ENCODE measurements at regions not wholly inside any gene's neighbourhood (a gene's known extent, or its start where the extent isn't known, plus 50 kb on each side); places are given as distances from the start of the nearest gene placed in this dataset.

DNA sequence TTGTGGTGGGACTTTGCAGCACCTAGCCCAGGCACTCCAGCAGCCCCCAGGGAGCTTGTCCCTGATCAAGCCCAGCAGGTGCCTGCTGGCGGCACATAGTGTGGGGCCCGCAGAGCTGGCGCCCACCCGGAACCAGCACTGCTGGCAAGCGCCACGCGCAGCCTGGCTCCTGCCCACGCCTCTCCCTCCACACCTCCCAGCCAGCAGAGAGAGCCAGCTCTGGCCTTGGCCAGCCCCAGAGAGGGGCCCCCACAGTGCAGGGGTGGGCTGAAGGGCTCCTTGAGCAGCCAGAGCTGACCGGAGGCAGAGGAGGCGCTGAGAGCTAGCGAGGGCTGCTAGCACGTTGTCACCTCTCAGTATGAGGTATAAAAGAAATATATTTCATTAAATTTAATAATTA, 716.5 kb upstream of the MAP3K7 start:
- no peak for DNase-seq (ENCODE audit: low spot score)

DNA sequence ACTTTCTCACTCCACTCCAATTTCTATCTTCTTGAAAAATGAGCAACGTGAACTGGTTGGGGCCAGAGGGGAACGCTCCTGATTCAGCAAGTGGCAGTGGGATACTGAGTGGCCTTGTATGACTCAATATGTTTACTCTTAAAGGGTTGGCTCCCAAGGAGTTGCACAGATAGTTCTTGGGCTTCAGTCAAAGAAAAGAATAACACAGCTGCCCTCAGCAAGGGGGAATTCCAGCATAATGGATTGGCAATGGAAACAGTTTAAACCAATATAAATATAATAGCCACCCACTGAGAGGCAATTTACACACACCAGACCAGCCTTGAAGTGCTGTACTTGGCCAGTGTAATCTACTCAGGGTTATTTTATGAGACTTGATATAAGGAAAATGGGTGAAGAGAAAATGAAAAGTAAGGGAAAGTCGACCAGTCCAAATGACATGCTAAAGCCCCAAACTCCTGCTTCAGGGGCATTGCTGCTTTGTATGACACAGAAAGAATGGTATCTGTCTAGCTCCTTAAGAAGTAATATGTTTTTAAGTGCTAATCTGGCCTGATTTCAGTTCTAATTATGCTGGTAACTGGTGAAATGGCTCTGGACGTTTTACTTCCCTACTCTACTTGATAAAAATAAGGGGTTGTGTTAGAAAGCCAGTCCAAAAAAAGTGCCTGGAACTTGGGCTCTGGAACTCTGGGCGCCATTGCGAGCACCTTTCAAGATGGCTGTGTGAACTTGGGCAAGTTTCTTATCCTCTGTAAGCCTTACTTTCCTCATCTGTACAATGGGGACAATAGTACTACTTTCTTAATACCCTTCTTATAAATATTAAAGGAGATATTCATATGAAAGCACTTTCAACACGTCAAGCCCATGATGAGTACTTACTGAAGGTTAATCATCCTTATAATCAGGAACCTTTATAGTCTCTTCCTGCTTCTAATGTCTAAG, 712.9 kb upstream of the MAP3K7 start:
- no peak for DNase-seq (ENCODE audit: low spot score)

DNA sequence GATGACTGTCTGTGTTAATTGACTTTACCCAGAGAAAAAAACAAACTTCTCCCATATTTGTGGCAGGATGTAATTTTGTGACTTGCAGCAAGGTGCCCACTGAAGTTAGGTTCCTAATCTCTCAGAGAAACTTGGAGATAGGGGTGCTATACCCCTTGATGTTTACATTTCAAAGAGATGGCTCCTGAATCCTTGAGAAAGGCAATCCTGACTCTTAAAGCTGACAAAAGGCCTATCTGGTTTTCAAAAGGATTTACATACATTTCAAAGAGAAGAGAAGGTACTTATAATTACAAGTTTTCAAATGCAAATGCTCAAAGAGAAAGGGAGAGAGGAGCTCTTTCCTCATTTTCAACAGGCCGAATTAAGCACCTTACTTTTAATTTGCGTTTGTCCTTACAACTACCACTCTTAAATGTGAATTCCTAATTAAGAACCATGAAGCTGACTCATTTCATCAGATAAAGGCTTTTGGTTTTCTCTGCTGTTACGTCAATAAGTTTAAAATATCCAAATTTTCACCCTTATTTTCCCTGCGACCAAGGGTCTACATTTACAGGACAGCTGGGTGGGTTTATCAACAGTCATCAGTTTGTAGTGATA, 711.8 kb upstream of the MAP3K7 start:
- no peak for DNase-seq (ENCODE audit: low spot score)

DNA sequence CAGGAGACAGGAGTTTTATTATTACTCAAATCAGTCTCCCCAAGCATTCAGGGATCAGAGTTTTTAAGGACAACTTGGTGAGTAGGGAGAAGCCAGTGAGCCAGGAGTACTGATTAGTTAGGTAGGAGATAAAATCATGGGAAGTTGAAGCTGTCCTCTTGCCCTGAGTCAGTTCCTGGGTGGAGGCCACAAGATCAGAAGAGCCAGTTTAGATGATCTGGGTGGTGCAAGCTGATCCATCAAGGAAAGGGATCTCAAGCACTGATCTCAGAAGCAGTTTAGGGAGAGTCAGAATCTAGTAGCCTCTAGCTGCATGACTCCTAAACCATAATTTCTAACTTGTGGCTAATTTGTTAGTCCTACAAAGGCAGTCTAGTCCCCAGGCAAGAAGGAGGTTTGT, 706.5 kb upstream of the MAP3K7 start:
- no peak for DNase-seq (ENCODE audit: low spot score)

DNA sequence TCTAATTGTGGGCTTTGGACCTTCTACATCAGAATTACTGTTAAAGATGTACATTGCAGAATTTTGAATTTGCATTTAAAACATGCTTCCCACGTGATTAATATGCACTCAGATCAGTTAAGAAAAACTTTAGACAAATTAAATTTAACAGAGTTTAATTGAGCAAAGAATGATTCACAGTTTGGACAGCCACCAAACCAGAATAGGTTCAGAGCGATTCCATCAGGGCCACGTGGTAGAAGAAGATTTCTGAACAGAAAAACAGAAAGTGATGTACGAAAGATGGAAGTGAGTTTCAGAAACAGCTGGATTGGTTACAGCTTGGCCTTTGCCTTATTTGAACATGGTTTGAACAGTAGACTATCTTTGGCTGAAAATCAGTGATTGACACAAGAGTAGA, 704.2 kb upstream of the MAP3K7 start:
- DNase-seq (ENCODE audit: low spot score), result no peak

DNA sequence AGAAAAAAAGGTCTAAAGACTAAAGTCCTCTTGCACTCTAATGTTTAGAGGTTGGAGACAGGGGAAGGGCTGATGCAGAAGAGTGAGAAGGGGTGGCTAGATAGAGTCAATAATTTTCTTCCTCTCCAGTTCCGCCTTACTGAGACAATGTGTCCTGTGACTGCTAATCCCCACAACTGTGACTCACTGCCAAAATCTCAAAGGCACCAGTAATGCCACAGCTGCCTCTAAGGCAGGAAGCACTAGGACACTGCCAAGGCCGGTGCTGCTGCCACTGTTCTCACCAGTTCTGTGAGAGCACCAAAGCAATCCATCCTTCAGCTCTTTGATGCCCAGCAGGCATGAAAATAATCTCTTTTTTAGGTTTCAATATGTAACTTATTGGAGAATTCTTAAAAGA, 701.9 kb upstream of the MAP3K7 start:
- DNase-seq (ENCODE audit: low spot score), result no peak

DNA sequence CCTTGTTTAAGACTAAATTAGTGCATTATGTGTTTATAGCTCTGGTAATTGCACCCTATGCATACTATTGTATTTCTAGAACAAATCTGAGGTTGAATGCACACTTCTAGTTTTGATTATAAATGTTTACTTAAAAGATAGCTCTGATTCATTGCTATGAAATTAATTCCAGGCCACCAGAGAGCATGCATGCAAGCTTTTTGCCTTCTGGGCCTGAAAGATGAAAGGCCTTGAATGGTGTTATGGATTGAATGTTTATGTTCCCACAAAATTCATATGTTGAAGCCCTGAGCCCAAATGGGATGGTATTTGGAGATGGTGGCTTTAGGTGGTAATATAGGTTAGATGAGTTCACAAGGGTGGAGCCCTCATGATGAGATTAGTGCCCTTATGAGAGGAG, 695.0 kb upstream of the MAP3K7 start:
- no peak for DNase-seq (ENCODE audit: low spot score)

DNA sequence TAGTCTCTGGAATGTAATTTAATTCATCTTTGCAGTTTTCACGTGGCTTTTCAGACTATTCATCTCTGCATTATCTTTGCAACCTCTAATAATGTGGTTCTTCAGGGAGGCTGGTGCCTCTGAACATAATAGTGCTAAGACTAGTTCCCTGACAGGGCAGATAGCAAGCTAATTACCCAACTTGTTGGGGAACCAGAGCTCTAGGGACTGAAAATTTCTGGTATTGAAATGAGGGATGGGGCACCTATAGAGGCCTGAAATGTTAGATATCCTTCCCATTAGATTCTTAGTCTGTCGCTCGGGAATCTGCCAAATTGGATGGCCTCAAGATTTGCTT, 693.6 kb upstream of the MAP3K7 start:
- no peak for DNase-seq (ENCODE audit: low spot score)

DNA sequence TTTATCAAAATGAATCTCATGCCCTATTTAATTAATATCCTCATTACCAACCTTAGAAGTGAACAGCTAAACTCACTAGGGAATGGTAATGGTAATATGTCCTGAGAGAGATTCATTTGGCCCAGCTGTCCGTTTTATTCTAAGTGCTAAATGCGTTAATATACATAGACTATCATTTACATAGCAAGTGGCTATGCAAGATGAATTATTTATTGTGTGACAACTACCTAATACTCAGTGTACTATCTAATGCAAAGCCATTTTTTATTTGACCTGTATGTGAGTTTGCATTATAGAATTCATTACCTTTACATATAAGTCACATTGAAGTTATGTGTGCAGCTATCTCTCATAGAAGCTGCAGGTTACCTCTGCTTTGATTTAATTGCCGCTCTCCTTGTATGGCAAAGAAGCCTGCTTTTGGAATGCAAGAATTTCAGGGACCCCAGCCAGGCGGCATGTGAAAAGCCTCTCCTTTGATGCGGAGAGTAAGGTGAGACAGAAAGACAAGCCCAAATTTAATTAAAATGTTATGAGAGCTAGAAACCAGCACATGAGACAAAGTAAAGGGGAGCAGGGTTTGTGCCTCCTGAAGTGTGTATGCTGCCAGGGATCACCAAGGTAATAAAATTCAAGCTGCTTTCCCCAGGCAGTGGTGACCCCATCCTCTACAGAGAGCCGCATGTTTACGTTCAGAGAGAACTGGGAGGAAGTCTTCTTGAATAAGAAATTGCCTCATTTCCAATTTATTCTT, 693.0 kb upstream of the MAP3K7 start:
- DNase-seq (ENCODE audit: low spot score), result no peak

DNA sequence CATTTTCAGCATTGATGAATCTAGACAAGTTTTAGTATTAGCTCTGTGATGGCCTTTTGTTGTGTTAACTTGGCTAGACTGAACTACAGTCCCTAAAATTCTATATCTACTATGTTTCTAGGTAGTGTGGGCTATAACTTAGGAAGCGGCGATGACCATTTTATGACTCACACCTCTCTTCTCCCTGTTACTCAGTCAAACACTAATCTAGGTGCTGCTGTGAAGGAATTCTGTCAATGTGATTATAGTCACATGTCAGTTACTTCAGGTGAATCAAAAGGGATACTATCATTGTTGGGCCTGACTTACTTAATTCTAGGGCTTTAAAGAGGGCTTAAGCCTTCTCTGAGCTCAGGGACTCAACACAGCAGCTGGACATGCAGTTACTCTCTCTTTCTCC, 691.5 kb upstream of the MAP3K7 start:
- no peak for DNase-seq (ENCODE audit: low spot score)

DNA sequence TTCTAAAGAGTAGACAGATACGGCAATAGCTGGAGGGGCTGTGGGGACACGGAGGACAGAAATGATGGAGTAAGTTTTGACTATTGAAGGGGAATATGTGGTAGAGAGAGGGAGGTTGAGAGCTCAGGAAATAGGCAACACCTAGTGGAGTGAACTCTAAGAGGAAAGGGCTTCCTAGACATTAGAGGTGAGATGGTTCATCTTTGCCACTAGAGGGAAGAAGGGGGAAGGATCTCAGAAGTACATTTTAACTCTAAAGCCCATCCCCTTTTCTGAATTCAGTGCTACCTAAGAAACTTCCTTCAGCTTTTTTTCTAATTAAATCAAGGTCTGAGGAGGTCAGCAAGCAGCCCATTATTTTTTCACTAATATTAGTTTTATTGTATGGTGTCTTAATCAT, 689.4 kb upstream of the MAP3K7 start:
- peak; percentile 3 for DNase-seq (ENCODE audit: low spot score)

DNA sequence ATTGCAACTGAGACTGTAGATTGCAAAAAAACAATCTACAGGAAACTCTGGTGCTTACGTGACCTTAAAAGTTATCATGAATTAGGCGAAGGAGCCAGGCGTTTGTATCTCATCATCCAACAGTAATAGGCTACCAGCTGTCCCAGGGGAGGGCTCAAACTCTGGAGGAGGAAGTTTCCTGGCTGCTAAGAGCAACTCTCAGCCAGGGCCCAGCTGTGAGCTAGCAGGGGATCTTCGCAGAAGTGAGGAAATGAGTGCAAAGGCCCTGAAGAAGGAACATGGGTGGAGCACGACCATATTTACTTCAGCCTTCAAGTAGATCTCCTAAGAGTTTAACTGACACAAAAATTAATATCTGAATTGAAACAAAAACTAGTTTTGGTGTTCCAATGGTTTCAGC, 686.9 kb upstream of the MAP3K7 start:
- DNase-seq (ENCODE audit: low spot score), result no peak

DNA sequence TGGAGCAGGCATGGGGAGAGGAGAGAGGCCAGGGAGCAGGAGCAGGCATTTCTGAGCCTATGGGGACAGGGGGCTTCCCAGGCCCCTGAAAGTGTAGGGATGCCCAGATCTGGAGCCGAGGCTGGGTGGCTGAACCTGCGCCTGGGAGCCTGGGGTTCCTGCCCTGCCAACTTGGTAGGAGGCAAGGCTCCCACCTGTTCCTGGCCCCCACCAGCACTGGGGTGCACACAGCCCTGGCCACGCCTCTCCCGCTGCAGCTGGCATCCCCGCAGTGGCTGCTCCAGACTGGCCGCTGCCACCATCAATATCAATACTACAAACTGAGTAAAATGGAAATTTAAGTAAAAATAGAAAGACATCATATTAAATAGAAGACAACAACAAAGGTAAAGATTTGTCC, 684.9 kb upstream of the MAP3K7 start:
- no peak for DNase-seq (ENCODE audit: low spot score)

DNA sequence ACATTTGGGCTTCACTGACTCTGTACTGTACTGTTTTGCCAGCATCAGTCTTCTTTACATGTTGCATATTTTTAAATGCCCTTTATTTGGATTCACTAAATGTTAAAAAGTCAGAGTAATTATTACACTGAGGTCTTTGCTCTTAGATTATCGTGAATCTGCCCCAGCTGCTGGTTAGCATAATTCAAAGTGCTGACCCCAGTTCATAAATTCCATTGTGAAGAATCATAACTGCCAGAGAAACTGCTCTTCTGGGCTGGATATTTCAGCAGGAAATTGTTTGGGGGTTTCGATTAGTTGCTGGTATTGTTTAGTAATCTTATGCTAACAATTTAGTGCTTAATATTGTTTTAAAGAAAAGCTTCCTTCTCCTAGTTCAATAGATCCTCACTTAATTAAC, 682.1 kb upstream of the MAP3K7 start:
- DNase-seq (ENCODE audit: low spot score), result peak; percentile 23

DNA sequence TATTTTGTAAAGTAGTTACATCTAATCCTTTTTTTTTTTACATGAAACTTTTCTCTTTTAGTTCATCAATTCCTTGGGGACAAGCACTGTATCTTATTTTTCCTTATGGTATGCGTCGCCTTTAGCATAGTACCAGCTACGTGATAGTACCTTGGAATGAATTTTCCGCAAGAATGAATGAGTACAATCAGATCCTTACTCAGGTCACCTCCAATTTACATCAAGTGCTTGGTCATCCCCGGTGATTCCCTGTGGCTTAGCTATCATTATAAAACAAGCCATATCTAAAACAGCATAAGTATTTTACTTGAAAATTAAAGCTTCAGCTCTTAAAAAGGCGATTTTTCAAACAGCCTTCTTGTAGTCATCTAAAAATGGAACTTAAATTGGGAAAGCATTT, 680.4 kb upstream of the MAP3K7 start:
- no peak for DNase-seq (ENCODE audit: low spot score)

DNA sequence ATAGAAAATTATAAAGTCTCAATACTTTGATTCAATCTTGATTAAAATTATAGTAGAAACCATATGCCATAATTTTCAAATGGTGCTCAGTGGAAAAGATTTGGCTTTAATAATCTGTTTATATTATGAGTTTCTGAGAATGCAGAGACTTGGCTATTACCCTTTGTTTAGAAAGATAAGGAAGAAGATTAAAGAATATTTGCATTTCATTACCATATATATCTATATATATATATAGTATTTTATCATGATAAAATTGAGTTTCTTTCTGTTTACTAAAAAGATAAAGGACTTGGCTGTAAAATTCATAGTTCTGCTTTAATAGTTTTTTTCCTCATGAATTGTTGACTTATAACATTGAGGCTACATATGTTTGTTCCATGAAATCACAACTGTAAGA, 679.3 kb upstream of the MAP3K7 start:
- DNase-seq (ENCODE audit: low spot score), result no peak

DNA sequence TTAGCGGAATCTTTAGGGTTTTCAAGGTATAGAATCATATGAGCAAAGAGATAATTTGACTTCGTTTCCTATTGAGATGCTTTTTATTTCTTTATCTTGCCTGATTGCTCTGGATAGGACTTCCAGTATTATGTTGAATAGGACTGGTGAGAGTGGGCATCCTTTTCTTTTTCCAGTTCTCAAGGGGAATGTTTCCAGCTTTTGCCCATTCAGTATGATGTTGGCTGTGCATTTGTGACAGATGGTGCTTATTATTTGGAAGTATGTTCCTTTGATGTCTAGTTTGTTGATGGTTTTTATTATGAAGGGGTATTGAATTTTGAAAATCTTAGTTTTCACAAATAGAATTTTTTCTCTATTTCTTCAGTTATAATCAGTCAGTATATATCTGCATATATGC, 656.6 kb upstream of the MAP3K7 start:
- DNase-seq (ENCODE audit: low spot score), result no peak

DNA sequence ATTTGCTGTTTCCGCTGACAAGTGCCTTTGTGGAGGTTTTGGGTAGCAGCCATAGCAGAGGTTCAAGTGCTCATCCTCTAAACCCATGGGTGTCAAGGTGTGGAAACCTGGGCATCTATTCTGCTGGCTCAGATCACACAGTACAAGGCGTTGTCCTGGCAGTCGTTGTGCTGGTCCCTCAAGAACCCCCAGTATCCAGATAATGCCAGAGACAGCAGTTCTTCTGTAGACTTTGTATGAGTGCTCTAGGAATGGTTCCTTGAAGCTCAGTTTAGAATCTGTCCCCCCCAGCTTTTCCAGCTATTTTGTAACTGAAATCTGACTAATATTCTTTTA, 655.7 kb upstream of the MAP3K7 start:
- no peak for DNase-seq (ENCODE audit: low spot score)

DNA sequence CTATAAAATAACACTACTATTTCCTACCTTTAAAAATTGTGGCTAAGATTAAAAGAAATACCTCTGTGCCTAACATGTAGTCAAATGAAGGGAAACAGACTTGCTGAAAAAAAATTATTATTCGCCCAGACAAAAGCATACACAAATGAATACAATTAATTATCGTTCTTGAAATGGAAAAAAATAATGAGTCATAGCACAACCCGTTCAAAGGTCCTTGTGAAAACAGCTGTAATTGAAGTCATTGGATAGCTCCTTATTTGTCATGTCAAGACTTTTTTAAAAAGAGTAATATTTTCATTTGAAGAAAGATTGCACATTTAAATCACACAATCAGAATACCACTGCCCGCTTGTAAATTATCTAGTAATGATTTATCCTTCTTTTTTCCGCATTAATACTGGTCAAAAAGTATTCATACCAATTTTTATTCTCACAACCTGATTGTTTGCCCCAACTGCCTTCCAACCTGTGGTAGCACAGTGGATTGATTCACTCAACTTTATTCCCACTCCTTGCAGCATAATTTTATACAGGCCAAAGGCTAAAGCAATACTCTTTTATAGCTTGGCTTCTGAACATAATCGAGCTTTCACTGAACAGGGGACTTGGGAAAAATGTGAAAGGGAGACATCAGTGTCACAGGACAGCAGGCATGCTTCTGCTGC, 655.2 kb upstream of the MAP3K7 start:
- DNase-seq (ENCODE audit: low spot score), result no peak

DNA sequence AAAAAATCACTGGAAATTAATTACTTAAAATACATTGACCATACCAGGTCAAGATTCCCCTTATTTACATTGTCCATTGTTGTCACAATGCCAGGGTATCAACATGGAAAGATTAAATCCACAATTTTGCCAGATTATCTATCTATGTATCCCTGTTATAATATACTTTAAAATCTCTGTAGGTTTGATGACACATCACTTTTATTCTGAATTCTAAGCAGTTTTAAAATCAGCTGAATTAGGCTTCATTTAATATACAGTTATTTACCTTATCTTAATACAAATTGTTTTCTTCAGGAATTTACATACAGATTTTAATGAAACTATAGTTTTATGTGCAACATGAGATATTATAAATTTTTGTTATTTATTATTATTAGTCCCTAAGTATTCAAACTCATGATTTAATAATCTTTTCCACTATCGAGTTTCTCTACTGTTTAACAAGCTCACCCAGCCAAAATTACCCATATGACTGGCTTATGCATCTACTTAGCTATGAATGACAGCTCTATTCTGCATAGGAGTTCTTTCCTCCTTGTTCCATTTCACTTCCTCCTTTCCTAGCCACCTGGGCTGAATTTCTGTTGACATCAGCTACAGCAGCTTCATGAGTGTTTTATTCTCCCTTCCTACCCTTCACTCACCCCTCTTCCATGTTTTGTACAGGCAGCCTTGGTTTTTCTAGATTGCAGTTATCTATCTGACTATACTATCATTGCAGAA, 654.2 kb upstream of the MAP3K7 start:
- DNase-seq (ENCODE audit: low spot score), result no peak

DNA sequence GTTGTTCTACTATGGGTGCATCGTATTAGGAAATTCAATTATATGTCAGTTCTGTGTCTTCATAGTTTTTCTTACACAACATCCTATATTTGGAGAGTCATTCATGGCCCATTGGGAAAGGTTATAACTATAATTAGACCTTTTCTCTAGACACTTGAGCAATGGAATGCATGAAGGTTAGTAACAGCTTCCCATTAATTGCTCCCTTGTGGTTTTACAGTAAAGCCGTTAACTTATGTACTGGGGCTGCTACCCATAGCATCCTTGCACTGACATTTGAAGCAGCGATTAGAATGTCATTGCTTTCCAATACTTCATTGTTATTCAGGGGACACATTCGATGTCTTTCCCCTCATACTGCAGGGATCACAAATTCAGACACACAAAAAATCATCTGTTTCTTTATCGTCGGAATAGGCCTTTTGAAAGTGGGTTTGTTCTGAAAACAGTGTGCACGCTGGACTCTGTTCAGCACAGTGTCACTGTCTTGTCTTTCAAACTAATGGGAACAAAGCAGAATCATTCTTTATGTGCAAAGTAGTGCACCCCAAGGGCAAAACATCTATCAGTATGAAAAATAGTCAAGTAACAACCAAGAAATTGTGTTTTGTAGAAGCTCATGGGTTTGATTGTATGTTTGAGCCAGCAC, 634.3 kb upstream of the MAP3K7 start:
- DNase-seq (ENCODE audit: low spot score), result no peak
